RCC 7860 (cell line): ENCODE measurements at regions not wholly inside any gene's neighbourhood (a gene's known extent, or its start where the extent isn't known, plus 50 kb on each side); places are given as distances from the start of the nearest gene placed in this dataset.
"Not testable (repeated sequence)": the region's sequence is repeated elsewhere in the genome, so short reads cannot be mapped to it uniquely, and the experiment has no call there.

Experiments
- DNase-seq: peaks from one replicate; pipeline ENCODE4 v3.0.0-alpha.2; 2015; ENCODE audit warnings: low spot score
- FAIRE-seq: peaks from 2 replicates; lab custom pipeline; 2012; peaks lifted over from hg19 to GRCh38; lab: Jason Lieb, UNC

GRCh38 chr5:74535926-74536325, 104.6 kb downstream of the ENC1 start:
- DNase-seq (no peak), FAIRE-seq (no peak)

- no peak for FAIRE-seq
- DNase-seq: no peak
Measured at GRCh38 chr5:74534397-74535129, 106.0 kb downstream of the ENC1 start.

GRCh38 chr5:74530326-74531050, 110.0 kb downstream of the ENC1 start:
- FAIRE-seq (no peak), DNase-seq (no peak)

GRCh38 chr5:74529101-74529500, 111.4 kb downstream of the ENC1 start:
- FAIRE-seq (no peak), DNase-seq (no peak)

GRCh38 chr5:74526111-74526510, 114.4 kb downstream of the ENC1 start:
- FAIRE-seq (no peak), DNase-seq (no peak)

- DNase-seq, FAIRE-seq: not testable (repeated sequence)
Measured at GRCh38 chr5:74524767-74525166, 115.8 kb downstream of the ENC1 start.

GRCh38 chr5:74523698-74524097, 116.8 kb downstream of the ENC1 start:
- not testable (repeated sequence) for DNase-seq, FAIRE-seq

- FAIRE-seq, DNase-seq: not testable (repeated sequence)
Measured at GRCh38 chr5:74522838-74523237, 117.7 kb downstream of the ENC1 start.

- DNase-seq (no peak), FAIRE-seq (no peak)
Measured at GRCh38 chr5:74521401-74521800, 119.1 kb downstream of the ENC1 start.

GRCh38 chr5:74519679-74520078, 120.8 kb downstream of the ENC1 start:
- FAIRE-seq: no peak
- no peak for DNase-seq

GRCh38 chr5:74519161-74519571, 121.4 kb downstream of the ENC1 start:
- no peak for FAIRE-seq
- no peak for DNase-seq

- FAIRE-seq: no peak
- peak; percentile 51 for DNase-seq
Measured at GRCh38 chr5:74517700-74518099, 122.8 kb downstream of the ENC1 start.

GRCh38 chr5:74516211-74516636, 124.3 kb downstream of the ENC1 start:
- FAIRE-seq: peak; percentile 91
- peak; percentile 86 for DNase-seq

GRCh38 chr5:74514888-74515551, 125.5 kb downstream of the ENC1 start:
- FAIRE-seq: no peak

GRCh38 chr5:74511770-74512169, 128.8 kb downstream of the ENC1 start:
- not testable (repeated sequence) for DNase-seq, FAIRE-seq

More at GRCh38 chr5:74514888-74515551, 125.5 kb downstream of the ENC1 start:
- no peak for DNase-seq

- FAIRE-seq: no peak
- DNase-seq: no peak
Measured at GRCh38 chr5:74510476-74511075, 130.0 kb downstream of the ENC1 start.

GRCh38 chr5:74507370-74508005, 133.0 kb downstream of the ENC1 start:
- FAIRE-seq (no peak), DNase-seq (no peak)

- FAIRE-seq: no peak
Measured at GRCh38 chr5:74506119-74506518, 134.4 kb downstream of the ENC1 start.

GRCh38 chr5:74504463-74504862, 136.1 kb downstream of the ENC1 start:
- DNase-seq: no peak
- FAIRE-seq: no peak

More at GRCh38 chr5:74506119-74506518, 134.4 kb downstream of the ENC1 start:
- no peak for DNase-seq

- DNase-seq (no peak), FAIRE-seq (no peak)
Measured at GRCh38 chr5:74502479-74502950, 138.0 kb downstream of the ENC1 start.
